ENCODE measurements at regions not wholly inside any gene's neighbourhood (a gene's known extent, or its start where the extent isn't known, plus 50 kb on each side); places are given as distances from the start of the nearest gene placed in this dataset.

DNA sequence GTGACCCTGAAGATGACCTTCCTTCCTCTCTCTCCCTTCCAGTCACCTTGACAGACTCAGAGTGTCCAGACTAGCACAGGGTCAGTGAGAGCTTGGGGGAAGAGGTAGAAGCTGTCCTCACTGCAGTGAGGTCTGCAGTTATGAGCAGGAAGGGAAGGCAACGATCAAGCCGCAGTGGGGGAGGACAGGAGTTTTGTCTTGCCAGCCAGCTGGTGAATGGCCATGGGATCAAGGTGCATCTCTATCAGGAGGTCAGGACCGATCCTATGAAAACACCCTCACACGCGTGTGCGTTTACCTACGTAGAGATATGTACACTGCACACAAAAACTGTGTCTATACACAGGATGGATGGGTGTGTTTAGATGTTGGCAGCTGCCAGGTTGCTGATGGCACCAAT, 83.2 kb downstream of the THNSL2 start:
- WGBS, 2 experiments (ENCODE audit: extremely low coverage in 1 of 2, insufficient coverage in 1 of 2, insufficient read length in 1 of 2, insufficient replicate concordance in 2 of 2, low coverage in 1 of 2, low lambda C conversion rate in 2 of 2, missing lambda C conversion rate in 1 of 2): 86% methylated on average over 7 of the region's 7 CpGs; no CpG with 5 or more reads in 1 of the 2 experiments
- no peak overlapping the region for H2AFZ ChIP-seq (ENCODE audit: low read length)
- H3K14ac ChIP-seq (ENCODE audit: insufficient read length): no peak overlapping the region
- H2BK12ac ChIP-seq (ENCODE audit: low read depth, low read length): no peak overlapping the region
- no peaks in the 10 kb centered on the region for H3K79me1 ChIP-seq (ENCODE audit: low read depth, low read length)
- ChIA-PET CTCF (ENCODE audit: partially characterized antibody) (interaction anchor here (0.8 to 3.1 kb wide), 7 partner anchors 11 to 202 kb away, joined by 3 to 24 read pairs (median 5); no protein-coding TSS in a partner anchor), POLR2A (ENCODE audit: partially characterized antibody) (interaction anchor here (0.5 kb wide), 1 partner anchor 52 kb away, joined by 3 read pairs; no protein-coding TSS in a partner anchor)
- DNase-seq (ENCODE audit: low read depth in 1 of 2, low spot score in 2 of 2): no peak
- H3K9me3 ChIP-seq (ENCODE audit: insufficient read depth in 2 of 2, low read depth in 1 of 2, low read length in 1 of 2): no peaks in the 10 kb centered on the region
- no peak overlapping the region for H3K4me2 ChIP-seq (ENCODE audit: insufficient read depth in 1 of 2, low read depth in 2 of 2, low read length in 2 of 2)
- no peak overlapping the region for H3K9ac ChIP-seq (replicated peaks in 1 of 4; ENCODE audit: extremely low read depth in 1 of 4, low read depth in 3 of 4, low read length in 3 of 4)
- no peaks in the 10 kb centered on the region; a peak in 1 of 7 replicates for H3K4me1 ChIP-seq (replicated peaks in 1 of 4; ENCODE audit: control insufficient read depth in 3 of 4, insufficient read depth in 4 of 4, low read length in 3 of 4)
- H2BK120ac ChIP-seq (replicated peaks; ENCODE audit: low read depth, low read length): no peak overlapping the region
- no peak overlapping the region for H3K23ac ChIP-seq (ENCODE audit: insufficient read length)
- no peak overlapping the region for H3K27ac ChIP-seq (ENCODE audit: low read depth, low read length)
- no peak overlapping the region for H2AK5ac ChIP-seq (ENCODE audit: low read depth, low read length)
- H3K23me2 ChIP-seq (ENCODE audit: low read depth, low read length): no peaks in the 10 kb centered on the region
- H3K36me3 ChIP-seq (ENCODE audit: control insufficient read depth in 2 of 4, insufficient read depth in 4 of 4, low read length in 3 of 4): no peaks in the 10 kb centered on the region
- H3K4me3 ChIP-seq (ENCODE audit: extremely low read depth in 1 of 4, insufficient read depth in 2 of 4, low read depth in 3 of 4, low read length in 4 of 4): no peak overlapping the region
- no peaks in the 10 kb centered on the region for H3K79me2 ChIP-seq (ENCODE audit: control insufficient read depth in 1 of 2, insufficient read depth in 2 of 2, low read length in 2 of 2)
- H3K18ac ChIP-seq (ENCODE audit: extremely low read depth, low read length): no peak overlapping the region
- no peak overlapping the region for H3K56ac ChIP-seq (replicated peaks; ENCODE audit: insufficient read length, low read depth, low read length)
- no peaks in the 10 kb centered on the region for H4K20me1 ChIP-seq (replicated peaks in 1 of 2; ENCODE audit: control insufficient read depth in 1 of 2, insufficient read depth in 2 of 2, low read length in 2 of 2)
- no peak overlapping the region for H2BK20ac ChIP-seq (ENCODE audit: low read length)
- H2BK5ac ChIP-seq (ENCODE audit: low read depth, low read length): no peak overlapping the region
- H3K4ac ChIP-seq (replicated peaks; ENCODE audit: insufficient read length, low read depth, low read length): no peak overlapping the region
- no peak overlapping the region for H2BK15ac ChIP-seq (ENCODE audit: low read length)
- no peak for FAIRE-seq
- no peaks in the 10 kb centered on the region for H3K27me3 ChIP-seq (replicated peaks in 1 of 4; ENCODE audit: control insufficient read depth in 3 of 4, extremely low read depth in 1 of 4, insufficient read depth in 3 of 4, low read length in 3 of 4)
- no peak overlapping the region for H4K5ac ChIP-seq (ENCODE audit: insufficient read length, low read depth, low read length)
- no peak overlapping the region for H4K8ac ChIP-seq (ENCODE audit: extremely low read depth, insufficient read depth, low read length)
- H4K91ac ChIP-seq (replicated peaks; ENCODE audit: insufficient read length, low read length): peak overlapping the region; percentile 2
- TF ChIP-seq FOSL1 (IDR thresholded peaks at IDR 0.05; ENCODE audit: insufficient read depth, low read depth, low read length) (no peak), SRF (IDR thresholded peaks at IDR 0.05; ENCODE audit: low read depth, low read length) (no peak), CEBPB (IDR thresholded peaks at IDR 0.05; ENCODE audit: low read depth, low read length) (no peak), GABPA (IDR thresholded peaks at IDR 0.05; ENCODE audit: borderline replicate concordance, insufficient read depth, low read length) (no peak), JUND (IDR thresholded peaks at IDR 0.05; ENCODE audit: low read length) (no peak), ASH2L (IDR thresholded peaks at IDR 0.05; ENCODE audit: low read length) (no peak), BACH1 (IDR thresholded peaks at IDR 0.05; ENCODE audit: low read length) (no peak), SIRT6 (IDR thresholded peaks at IDR 0.05; ENCODE audit: low read length) (no peak), CTBP2 (IDR thresholded peaks at IDR 0.05; ENCODE audit: borderline replicate concordance, insufficient read depth, insufficient read length, low read length) (no peak), EP300 (IDR thresholded peaks at IDR 0.05; ENCODE audit: borderline replicate concordance in 1 of 2, low read depth in 2 of 2, low read length in 2 of 2) (no peak), EGR1 (IDR thresholded peaks at IDR 0.05; ENCODE audit: borderline replicate concordance, low read depth, low read length) (no peak), POU5F1 (IDR thresholded peaks at IDR 0.05; ENCODE audit: low read depth, low read length) (no peak), RAD21 (IDR thresholded peaks at IDR 0.05 in 1 of 2, conservative IDR thresholded peaks at IDR 0.05 in 1 of 2; ENCODE audit: low read depth in 2 of 2, low read length in 2 of 2) (no peak), SP2 (IDR thresholded peaks at IDR 0.05; ENCODE audit: low read length) (no peak), EZH2 (IDR thresholded peaks at IDR 0.05; ENCODE audit: low read depth, low read length, severe bottlenecking) (no peak)

Data from H1 (cell line).